Endothelial cell of umbilical vein (primary cell): ENCODE measurements at regions not wholly inside any gene's neighbourhood (a gene's known extent, or its start where the extent isn't known, plus 50 kb on each side); places are given as distances from the start of the nearest gene placed in this dataset.
A peak's percentile ranks its signal among the peaks of the same experiment; 100 is the strongest.

ENCODE experiments used
- BruUV-seq: library from RNA; stranded (reverse); fragments of 400-500 nt; replicated peaks from 2 replicates; lab custom pipeline; 2021; lab: Mats Ljungman, UMichigan
- CTCF ChIA-PET: fragments of 300-600, 350-600 bp; sonication (Branson Sonifier 250); formaldehyde crosslinking; loops from one replicate; lab custom pipeline; 2021; ENCODE audit warnings: antibody characterized with exemption, inconsistent platforms; lab: Charles Lee
- POLR2A ChIA-PET: fragments of 300-600, 350-600 bp; sonication (Branson Sonifier 250); formaldehyde crosslinking; loops from one replicate; lab custom pipeline; 2021; ENCODE audit warnings: antibody characterized with exemption, inconsistent platforms; lab: Charles Lee
- DNase-seq: peaks from one replicate; pipeline ENCODE4 v3.0.0-alpha.2; 2011; ENCODE audit warnings: low read depth, low spot score
- FAIRE-seq: peaks from 2 replicates; lab custom pipeline; 2011; peaks lifted over from hg19 to GRCh38; lab: Jason Lieb, UNC
- H2AFZ ChIP-seq: 2 replicates; pipeline ENCODE4 v1.6.0; 2012; ENCODE audit warnings: low read depth, low read length, control low read depth, inconsistent platforms
- H3K27ac ChIP-seq: 2 replicates; pipeline ENCODE4 v1.5.1; 2011; ENCODE audit warnings: low read depth, mild to moderate bottlenecking, control low read depth, low read length, moderate library complexity; ENCODE audit not compliant: insufficient read depth
- H3K27me3 ChIP-seq, 2 experiments: 2 replicates each; pipeline versions ENCODE4 v1.6.0 to v1.6.1; 2011; ENCODE audit warnings: low read length in 2 of 2, mixed read lengths in 1 of 2; ENCODE audit not compliant: control insufficient read depth in 2 of 2, insufficient read depth in 2 of 2
- H3K36me3 ChIP-seq, 2 experiments: 2 replicates in 1 of 2; 3 replicates in 1 of 2; pipeline ENCODE4 v1.5.1; 2011; ENCODE audit warnings: low read length in 2 of 2, mild to moderate bottlenecking in 1 of 2, moderate library complexity in 1 of 2; ENCODE audit not compliant: control insufficient read depth in 2 of 2, insufficient read depth in 2 of 2; ENCODE audit errors: extremely low read depth in 1 of 2
- H3K4me1 ChIP-seq: 3 replicates; pipeline ENCODE4 v1.5.1; 2011; ENCODE audit warnings: mild to moderate bottlenecking, low read length; ENCODE audit not compliant: control insufficient read depth, insufficient read depth; ENCODE audit errors: extremely low read depth
- H3K4me2 ChIP-seq: 2 replicates; pipeline ENCODE4 v1.6.1; 2011; ENCODE audit warnings: low read length, control low read depth, mixed read lengths; ENCODE audit not compliant: insufficient read depth
- H3K4me3 ChIP-seq, 3 experiments: fragments of 200-600 bp in 1 of 3; sonication (generic), shearing (Covaris generic) in 1 of 3; replicated peaks in 1 of 3; 2 replicates each; pipeline ENCODE4 v1.5.1; 2011 to 2016; ENCODE audit warnings: control low read depth in 3 of 3, low read length in 3 of 3, mild to moderate bottlenecking in 2 of 3, inconsistent platforms in 1 of 3, low read depth in 1 of 3, moderate library complexity in 1 of 3; ENCODE audit not compliant: insufficient read depth in 1 of 3
- H3K79me2 ChIP-seq: 2 replicates; pipeline ENCODE4 v1.6.0; 2012; ENCODE audit warnings: low read length, inconsistent platforms; ENCODE audit not compliant: control insufficient read depth, insufficient read depth
- H3K9ac ChIP-seq: replicated peaks from 2 replicates; pipeline ENCODE3; 2011; ENCODE audit warnings: low read length, control low read depth; ENCODE audit not compliant: insufficient read depth; ENCODE audit errors: extremely low read depth
- H3K9me1 ChIP-seq: replicated peaks from 3 replicates; pipeline ENCODE4 v1.6.0; 2011; ENCODE audit warnings: mild to moderate bottlenecking, low read length; ENCODE audit not compliant: control insufficient read depth, insufficient read depth; ENCODE audit errors: extremely low read depth
- H3K9me3 ChIP-seq: replicated peaks from 2 replicates; pipeline ENCODE4 v1.5.1; 2012; ENCODE audit warnings: low read length, inconsistent platforms; ENCODE audit not compliant: control insufficient read depth, insufficient read depth
- H4K20me1 ChIP-seq: replicated peaks from 2 replicates; pipeline ENCODE3; 2011; ENCODE audit warnings: mild to moderate bottlenecking, low read length; ENCODE audit not compliant: control insufficient read depth, insufficient read depth; ENCODE audit errors: extremely low read depth
- CTCF ChIP-seq, 2 donors: IDR thresholded peaks; 1 replicate in 1 of 2; 2 replicates in 1 of 2; pipeline ENCODE4 v1.5.1; 2011; ENCODE audit warnings: low read length in 2 of 2, mild to moderate bottlenecking in 2 of 2, moderate library complexity in 2 of 2, control low read depth in 1 of 2, inconsistent platforms in 1 of 2, low read depth in 1 of 2; ENCODE audit not compliant: insufficient read depth in 1 of 2; ENCODE audit errors: extremely low read depth in 1 of 2
- EZH2 ChIP-seq: IDR thresholded peaks from 2 replicates; pipeline ENCODE4 v1.6.1; 2012; ENCODE audit warnings: borderline replicate concordance, low read depth, mild to moderate bottlenecking, moderate library complexity, low read length, inconsistent platforms; ENCODE audit not compliant: severe bottlenecking
- FOS ChIP-seq: IDR thresholded peaks from 2 replicates; pipeline ENCODE4 v1.6.1; 2011; ENCODE audit warnings: mild to moderate bottlenecking, low read length, moderate library complexity, borderline replicate concordance; ENCODE audit not compliant: insufficient read depth
- GATA2 ChIP-seq: IDR thresholded peaks from 2 replicates; pipeline ENCODE4 v1.7.0; 2011; ENCODE audit warnings: low read depth, mild to moderate bottlenecking, moderate library complexity, mixed read lengths, low read length; ENCODE audit not compliant: insufficient read length, insufficient read depth
- JUN ChIP-seq: IDR thresholded peaks from 2 replicates; pipeline ENCODE4 v1.6.1; 2011; ENCODE audit warnings: borderline replicate concordance, low read depth; ENCODE audit not compliant: insufficient read length, insufficient read depth
- MYC ChIP-seq: IDR thresholded peaks from one replicate; pipeline ENCODE4 v1.6.1; 2011; ENCODE audit warnings: mild to moderate bottlenecking, low read depth, low read length
- POLR2A ChIP-seq: IDR thresholded peaks from 2 replicates; pipeline ENCODE4 v1.6.1; 2012; ENCODE audit warnings: low read depth, mild to moderate bottlenecking, control low read depth, low read length
- POLR2AphosphoS5 ChIP-seq: IDR thresholded peaks from 2 replicates; pipeline ENCODE4 v1.6.1; 2012; ENCODE audit warnings: low read depth, mild to moderate bottlenecking, control low read depth, low read length, moderate library complexity; ENCODE audit not compliant: insufficient read depth
- dilution Hi-C: fragments of 300-500 bp; cut with MboI; formaldehyde crosslinking; loops from one replicate; pipeline ENCODE4 v1.15.0; 2019; ENCODE audit warnings: low sequenced_read_pairs; ENCODE audit not compliant: extremely low pct_ligation_motif_present
- intact Hi-C: fragments of 100-400 bp; cut with micrococcal nuclease; formaldehyde crosslinking; loops from one replicate; pipeline ENCODE4 v1.10.0; 2022
- TF ChIP-seq, protein P1 (sequence below): IDR thresholded peaks from 2 replicates; pipeline ENCODE4 v1.6.1; 2011; ENCODE audit not compliant: insufficient read depth, insufficient read length

GRCh38 chr4:29153642-29154041 lies 1566.5 kb upstream of the PCDH7 start:
- Histone ChIP-seq H3K4me2 (peak overlapping the region; percentile 90), H3K79me2 (no peaks in the 10 kb centered on the region), H3K9me1 (no peaks in the 10 kb centered on the region), H2AFZ (peak overlapping the region; percentile 87), H3K9me3 (no peaks in the 10 kb centered on the region), H4K20me1 (no peaks in the 10 kb centered on the region), H3K27me3 (no peaks in the 10 kb centered on the region), H3K4me1 (peaks cover 16% of the 10 kb centered on the region), H3K27ac (peak overlapping the region; percentile 90), H3K9ac (peak overlapping the region; percentile 77), H3K4me3 (peak overlapping the region in 1 of 3 experiments; percentile 50), H3K36me3 (no peaks in the 10 kb centered on the region)
- dilution Hi-C loops (no loop called here), intact Hi-C loops (loop anchor here (1.0 kb wide), 4 partner anchors 10 to 174 kb away; no protein-coding TSS in a partner anchor)
- DNase-seq (peak; percentile 97), FAIRE-seq (peak; percentile 89)
- peak; percentile 78 for TF ChIP-seq JUN
- no peak for TF ChIP-seq POLR2A
- TF ChIP-seq, protein P1, sequence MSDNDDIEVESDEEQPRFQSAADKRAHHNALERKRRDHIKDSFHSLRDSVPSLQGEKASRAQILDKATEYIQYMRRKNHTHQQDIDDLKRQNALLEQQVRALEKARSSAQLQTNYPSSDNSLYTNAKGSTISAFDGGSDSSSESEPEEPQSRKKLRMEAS = no peak
- TF ChIP-seq MYC = no peak
- peak; percentile 60 for TF ChIP-seq POLR2AphosphoS5
- TF ChIP-seq EZH2 = no peak
- peak; percentile 39 for TF ChIP-seq GATA2
- TF ChIP-seq CTCF (IDR thresholded peaks at IDR 0.05; ENCODE audit: extremely low read depth in 1 of 2, insufficient read depth in 1 of 2, low read depth in 1 of 2, low read length in 2 of 2) = no peak
- peak; percentile 93 for TF ChIP-seq FOS
- ChIA-PET POLR2A (no interaction called here), CTCF (no interaction called here)
- BruUV-seq = no TSS peak
